RPMI7951 (cell line): ENCODE measurements at regions not wholly inside any gene's neighbourhood (a gene's known extent, or its start where the extent isn't known, plus 50 kb on each side); places are given as distances from the start of the nearest gene placed in this dataset.
"Not testable (repeated sequence)": the region's sequence is repeated elsewhere in the genome, so short reads cannot be mapped to it uniquely, and the experiment has no call there.

Source experiments
- DNase-seq: peaks from one replicate; pipeline ENCODE4 v3.0.0-alpha.2; 2012; ENCODE audit warnings: low read depth

DNA sequence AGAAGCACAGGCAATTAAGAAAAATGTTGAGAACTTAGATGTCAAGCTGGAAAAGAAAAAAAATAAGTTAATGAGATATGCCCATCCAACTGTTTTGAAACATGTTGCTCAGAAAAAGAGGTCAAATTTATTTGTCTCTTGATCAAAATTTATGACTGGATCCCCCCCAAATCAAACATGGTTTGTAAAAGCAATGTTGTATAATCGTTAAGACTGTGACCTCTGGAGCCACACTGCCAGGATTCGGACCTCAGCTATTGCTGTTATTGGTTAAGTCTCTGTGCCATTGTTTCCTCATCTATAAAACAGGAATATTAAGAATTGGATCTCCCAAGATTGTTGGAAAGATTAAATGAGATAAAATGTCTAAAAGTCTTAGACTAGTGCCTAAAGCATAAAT is 51.9 kb upstream of the LRRK2 start:
- DNase-seq: no peak

DNA sequence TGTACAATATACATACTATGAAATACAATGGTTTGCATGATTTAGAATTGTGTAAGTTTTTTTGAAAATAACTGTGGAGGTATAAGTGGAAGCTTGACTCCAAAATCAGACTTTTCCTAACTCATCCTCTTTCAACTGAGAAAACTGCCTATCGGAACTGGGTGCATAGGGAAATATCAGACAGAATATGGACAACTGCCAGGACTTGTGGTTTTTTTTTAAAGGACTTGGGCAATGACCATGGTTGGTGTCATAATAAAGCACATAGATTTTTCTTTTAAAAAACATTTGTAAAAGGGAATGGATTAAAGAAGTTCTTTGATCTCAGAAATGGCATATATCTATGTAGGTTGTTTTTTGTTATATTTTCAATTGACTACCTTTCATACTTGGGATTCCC is 53.3 kb upstream of the LRRK2 start:
- DNase-seq: peak; percentile 12

DNA sequence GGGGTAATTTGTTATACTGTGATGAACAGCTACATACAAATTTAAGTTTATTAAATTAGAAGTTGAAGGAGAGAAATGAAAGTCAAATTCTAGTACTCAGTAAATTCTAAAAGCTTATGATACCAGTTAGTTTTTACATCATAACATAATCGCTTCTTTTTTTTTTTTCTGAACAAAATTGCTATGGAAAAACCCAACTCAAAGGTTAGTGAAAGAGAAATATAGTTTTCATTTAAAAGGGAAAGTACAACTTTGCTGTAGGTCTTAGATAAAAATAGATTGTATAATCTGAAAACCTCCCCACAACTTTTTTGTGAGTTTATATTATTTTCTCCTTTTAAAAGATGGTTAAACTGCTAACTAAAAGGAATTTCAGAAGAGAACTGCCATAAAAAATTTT is 53.7 kb upstream of the LRRK2 start:
- no peak for DNase-seq

DNA sequence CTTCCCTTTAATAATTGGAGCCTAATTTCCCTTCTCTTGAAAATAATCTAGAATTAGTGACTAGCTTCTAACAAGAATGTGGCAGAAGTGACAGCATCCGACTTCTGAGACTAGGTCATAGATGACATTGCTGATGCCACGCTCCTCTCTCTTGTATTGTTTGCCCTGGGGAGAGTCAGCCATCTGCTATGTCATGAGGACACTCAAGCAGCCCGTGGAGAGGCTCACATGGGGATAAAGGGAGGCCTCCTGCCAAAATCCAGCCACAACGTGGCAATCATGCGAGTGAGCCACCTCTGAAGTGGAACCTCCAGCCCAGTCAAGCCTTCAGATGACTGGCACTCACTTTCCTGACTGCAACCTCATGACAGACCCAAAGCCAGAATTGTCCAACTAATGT is 54.2 kb upstream of the LRRK2 start:
- no peak for DNase-seq

DNA sequence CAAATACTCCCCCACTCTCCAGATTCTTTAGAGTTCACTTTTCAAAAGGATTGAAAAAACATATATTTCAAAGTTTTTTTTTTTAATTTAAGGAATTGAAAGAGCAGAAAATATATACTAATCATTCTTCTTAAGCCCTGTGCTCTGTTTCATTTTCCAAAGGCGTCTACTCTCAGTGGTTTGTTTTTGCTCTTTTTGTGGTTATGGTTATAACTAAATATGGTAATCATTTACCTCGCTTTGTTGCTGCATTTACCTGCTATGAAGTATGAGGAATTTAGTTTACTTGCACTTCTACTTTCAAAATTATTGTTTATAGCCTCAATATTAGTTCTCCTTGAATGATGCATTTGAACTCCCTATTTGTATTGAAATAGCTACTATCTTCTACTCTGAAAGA is 55.9 kb upstream of the LRRK2 start:
- DNase-seq: no peak

DNA sequence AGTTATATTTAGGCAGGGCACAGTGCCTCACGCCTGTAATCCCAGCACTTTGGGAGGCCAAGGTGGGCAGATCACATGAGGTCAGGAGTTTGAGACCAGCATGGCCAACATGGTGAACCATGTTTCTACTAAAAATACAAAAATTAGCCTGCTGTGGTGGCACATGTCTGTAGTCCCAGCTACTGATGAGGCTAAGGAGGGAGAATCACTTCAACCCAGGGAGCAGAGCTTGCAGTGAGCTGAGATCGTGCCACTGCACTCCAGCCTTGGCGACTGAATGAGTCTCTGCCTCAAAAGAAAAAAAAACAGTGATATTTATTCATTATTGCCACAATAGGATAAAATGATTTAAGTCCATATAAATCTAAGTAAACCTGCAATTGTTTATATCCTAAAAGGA is 56.4 kb upstream of the LRRK2 start:
- not testable (repeated sequence) for DNase-seq

DNA sequence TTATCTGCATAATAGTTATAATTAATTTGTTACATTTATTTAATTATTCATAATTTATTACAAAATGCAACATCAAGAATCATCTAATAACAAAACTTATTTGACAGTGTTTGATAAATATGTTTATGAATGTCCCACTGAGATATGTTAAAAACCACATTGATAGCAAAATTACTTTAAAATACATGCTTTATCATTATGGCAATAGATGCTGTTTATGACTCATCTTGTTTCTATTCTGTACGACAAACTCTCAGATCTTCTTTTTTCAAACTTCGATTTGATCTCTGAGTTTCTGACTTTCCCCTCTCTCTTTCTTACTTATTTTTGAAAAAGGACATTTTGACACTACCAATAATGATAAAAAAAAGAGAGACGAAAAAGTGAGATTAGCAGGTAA is 56.8 kb upstream of the LRRK2 start:
- no peak for DNase-seq

DNA sequence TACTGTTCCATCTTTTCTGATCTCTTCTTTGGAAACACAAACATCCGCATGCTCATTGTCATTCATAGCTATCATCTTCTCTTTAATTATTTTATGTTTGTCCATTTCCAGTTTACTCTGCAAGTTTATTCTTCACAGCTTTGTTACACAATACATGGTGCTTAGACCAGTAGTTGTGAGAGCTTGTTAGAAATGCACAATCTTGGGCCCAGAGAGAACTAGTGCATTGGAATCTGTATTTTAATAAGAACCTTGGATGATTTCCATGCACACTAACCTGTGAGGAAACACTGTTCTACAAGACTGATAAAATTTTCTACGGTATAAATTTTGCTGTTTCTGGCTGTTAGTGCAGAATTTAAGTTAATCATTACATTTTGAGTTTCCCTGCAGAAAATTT is 59.3 kb upstream of the SLC2A13 start:
- no peak for DNase-seq

DNA sequence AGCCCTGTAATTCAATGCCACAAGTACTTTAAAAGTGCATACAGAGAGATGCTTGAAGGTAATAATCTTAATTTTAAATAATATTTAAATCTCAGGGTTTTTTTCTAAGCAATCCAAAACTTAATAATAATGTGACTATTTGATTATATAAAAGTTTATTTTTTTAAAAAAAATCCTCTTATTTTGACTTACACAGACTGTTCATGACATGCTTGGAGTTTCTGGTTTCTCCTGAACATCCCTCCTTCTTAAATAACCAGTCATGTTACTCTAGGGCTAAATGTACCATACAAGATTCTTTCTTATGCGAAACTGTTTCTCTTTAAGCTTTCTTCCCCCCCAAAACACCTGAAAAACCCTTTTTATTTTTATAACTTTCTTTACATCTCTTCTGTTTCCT is 58.2 kb upstream of the SLC2A13 start:
- DNase-seq: no peak

DNA sequence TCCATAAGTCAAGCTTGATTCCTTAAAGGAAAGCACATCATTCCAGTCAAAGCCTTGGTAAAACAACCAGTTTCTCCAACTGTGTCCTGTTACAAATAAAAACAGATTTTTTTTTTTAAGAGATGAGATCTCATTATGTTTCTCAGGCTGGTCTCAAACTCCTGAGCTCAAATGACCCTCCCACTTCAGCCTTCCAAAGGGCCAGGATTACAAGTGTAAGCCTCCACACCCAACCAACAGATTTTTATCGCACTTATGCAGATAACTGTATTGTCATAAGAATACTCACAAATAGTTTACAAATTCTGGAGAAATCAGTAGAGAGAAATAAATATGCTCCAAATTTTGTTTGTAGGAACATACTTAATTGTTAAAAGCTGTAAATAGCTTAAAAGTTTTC is 56.2 kb upstream of the SLC2A13 start:
- no peak for DNase-seq

DNA sequence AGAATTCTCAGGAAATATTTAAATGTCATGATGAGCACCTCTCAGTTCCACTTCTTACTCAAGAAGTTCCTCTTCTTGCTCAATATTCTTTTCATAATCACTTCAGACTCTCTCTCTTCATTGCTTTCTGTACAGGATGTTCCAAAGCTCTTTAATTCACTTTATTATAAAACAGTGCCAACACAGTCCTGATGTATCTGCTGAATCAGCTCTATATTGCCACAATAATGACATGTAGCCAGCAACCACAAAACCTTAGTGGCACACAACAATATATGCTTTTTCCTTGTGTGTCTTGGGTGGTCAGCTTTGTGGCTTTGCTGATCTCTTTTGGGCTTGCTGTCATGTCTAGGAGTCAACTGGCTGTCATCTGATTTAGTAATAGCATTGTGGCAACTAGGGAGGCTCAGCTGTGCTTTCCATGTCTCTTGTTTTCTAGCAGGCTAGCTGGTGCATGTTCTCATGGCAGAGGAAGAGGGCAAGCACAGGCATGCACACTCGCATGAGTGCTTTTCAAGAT is 52.8 kb upstream of the SLC2A13 start:
- no peak for DNase-seq

DNA sequence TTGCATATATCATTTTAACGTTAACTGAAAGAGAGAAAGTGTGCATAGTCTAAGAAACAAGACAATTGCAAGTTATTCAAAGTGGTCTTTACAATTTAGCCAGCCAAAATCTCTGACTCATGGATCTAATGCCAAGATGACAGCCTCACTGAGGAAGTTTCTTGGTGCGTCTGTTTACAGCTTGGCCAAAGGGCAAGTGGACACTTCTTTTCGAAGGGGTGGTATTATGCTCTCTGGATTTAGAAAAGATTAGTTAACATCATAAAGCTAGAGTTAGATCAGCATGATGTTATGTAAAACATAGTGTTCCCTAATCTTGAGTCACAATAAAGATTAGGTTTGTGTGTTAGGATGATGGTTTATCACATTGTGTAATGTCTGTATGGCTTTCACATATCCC is 51.5 kb upstream of the SLC2A13 start:
- DNase-seq: no peak

DNA sequence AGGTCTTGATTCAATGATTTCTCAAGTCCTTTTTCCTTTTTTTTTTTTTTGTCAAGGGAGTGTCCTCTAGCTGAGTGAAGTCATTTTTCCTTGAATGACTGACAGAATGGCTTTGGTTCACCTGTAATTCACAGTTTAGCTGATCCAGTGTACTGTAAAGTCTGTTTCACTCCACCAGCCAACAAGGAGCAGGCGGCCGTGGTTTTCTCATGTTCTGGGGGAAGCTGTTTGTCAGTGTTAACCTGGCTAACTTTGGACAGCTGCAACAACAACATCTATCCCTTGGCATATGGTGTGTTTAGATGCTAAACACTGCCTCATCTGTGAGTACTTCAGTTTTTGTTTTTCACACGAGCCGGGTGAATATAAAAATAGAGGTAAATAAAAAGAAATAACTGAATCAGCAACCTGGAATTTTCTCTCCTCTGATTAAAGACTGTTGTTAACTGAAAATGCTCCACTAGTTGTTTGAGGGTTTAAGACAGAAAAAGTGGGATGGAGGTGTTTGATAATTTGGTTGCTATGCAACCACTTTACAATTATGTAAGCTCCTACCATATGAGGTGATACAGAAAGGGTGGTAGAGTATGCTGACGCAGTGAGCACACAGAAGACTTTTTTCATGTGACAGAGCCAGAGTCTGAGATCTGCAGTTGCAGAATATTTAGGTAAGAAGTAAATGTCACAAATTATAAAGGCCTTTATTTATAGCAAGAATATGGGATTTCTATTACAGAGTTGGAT is 50.3 kb upstream of the SLC2A13 start:
- no peak for DNase-seq
